ENCODE measurements at regions not wholly inside any gene's neighbourhood (a gene's known extent, or its start where the extent isn't known, plus 50 kb on each side); places are given as distances from the start of the nearest gene placed in this dataset.
"Not testable (repeated sequence)": the region's sequence is repeated elsewhere in the genome, so short reads cannot be mapped to it uniquely, and the experiment has no call there.

- no peak for DNase-seq
These were observed 130.7 kb upstream of the SGCG start for GRCh38 chr13:23050126-23050525.

GRCh38 chr13:23053711-23054110 is 127.1 kb upstream of the SGCG start:
- not testable (repeated sequence) for DNase-seq

DNA sequence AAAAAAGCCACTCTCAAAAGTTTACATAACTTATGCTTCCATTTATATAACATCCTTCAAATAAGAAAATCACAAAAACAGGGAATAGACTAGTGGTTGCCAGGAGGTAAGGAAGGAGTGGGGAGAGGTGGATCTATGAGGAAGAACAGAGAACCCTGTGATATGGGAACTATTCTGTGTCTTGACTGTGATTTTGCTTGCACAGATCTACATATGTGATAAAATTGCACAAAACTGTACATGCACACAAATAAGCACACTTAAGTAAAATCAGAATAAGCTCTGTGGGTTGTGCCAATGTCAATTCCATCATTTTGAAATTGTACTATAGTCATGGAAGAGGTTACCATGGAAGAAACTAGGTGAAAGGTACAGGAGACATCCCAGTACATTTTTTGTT is 121.6 kb upstream of the SGCG start:
- DNase-seq: no peak

DNA sequence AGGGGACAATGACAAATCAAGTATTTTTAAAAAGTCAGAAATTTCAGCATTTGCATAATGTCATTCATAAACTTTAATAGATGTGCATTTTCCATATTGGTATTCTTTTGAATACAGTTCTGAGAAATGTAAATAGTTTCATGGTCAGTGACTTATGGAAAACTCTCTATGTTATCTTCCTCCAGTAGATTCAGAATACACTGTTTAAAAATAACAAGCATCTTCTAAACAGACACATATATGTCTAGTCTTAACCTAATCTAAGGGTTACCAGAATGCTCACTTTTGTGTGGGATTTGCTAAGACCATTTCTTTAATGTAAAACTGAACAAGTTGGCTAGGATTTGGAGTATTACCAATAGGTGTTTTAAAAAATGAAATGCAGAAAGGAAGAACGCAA is 119.8 kb upstream of the SGCG start:
- DNase-seq: no peak

- no peak for DNase-seq
These were observed 113.7 kb upstream of the SGCG start for GRCh38 chr13:23067129-23067528.

GRCh38 chr13:23069566-23069965 is 111.2 kb upstream of the SGCG start:
- DNase-seq: peak; percentile 81

- DNase-seq: no peak
These were observed 106.5 kb upstream of the SGCG start for GRCh38 chr13:23074075-23074828.

- peak; percentile 35 for DNase-seq
These were observed 99.6 kb upstream of the SGCG start for GRCh38 chr13:23081220-23081619.

- no peak for DNase-seq
These were observed 98.9 kb upstream of the SGCG start for GRCh38 chr13:23081901-23082300.

DNA sequence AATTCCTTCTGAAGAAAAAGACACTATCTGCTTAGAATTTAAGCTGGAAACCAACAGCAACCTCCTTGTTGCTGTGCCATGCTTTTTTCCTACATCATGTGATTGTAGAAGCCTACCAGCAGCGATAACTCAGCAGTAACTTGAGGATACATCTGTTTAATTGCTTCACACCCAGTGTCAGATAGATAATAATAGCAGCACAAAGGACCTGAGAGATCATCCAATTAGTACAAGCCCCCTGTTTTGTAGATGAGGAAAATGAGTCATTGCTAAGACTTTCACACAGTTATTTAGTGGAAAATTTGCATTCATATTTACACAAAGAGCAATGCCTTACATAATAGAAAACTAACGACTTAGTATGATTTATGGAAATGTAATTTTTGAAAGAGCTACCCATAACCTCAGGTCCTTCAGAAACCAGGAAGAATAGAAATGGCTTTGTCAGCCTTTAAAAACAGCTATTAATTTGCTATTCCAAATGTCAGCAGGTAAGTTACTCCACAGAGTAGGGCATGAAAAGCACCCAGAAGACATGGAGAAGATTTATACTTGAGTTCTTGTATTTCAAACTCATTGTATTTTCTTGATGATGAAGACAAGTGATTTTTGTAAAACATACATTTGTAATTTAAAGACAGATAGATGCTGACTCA is 93.7 kb upstream of the SGCG start:
- DNase-seq: no peak

- no peak for DNase-seq
These were observed 92.9 kb upstream of the SGCG start for GRCh38 chr13:23087880-23088279.

- peak; percentile 52 for DNase-seq
These were observed 82.4 kb upstream of the SGCG start for GRCh38 chr13:23098161-23098907.

DNA sequence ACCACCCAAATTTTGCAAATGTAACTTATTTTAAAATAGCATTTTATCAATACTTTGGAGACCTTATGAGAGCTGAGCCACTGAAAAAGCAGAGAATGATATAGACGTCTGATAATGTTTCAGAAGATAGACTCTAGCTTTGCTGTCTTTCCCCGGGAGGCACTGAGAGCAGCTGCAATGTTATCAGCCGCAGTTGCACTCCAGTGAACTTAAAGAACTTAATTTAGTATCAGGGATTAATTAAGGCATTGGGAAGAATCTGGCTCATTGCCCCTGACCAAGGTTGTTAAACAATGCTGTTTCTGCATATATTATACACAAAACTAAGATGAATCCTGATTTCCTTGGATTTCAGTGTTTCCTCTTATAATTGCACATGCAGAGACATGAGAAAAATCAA is 75.7 kb upstream of the SGCG start:
- no peak for DNase-seq

DNA sequence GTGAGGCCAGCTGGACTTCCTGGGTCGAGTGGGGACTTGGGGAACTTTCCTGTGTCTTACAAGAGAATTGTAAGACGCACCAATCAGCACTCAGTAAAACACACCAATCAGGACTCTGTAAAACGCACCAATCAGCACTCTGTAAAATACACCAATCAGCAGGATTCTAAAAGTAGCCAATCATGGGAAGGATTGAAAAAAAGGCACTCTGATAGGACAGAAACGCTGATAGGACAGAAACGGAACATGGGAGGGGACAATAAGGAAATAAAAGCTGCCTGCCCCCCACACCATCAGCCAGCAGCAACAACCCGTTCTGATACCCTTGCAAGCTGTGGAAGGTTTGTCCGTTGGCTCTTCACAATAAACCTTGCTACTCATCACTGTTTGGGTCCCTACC is 73.1 kb upstream of the SGCG start:
- DNase-seq: no peak

DNA sequence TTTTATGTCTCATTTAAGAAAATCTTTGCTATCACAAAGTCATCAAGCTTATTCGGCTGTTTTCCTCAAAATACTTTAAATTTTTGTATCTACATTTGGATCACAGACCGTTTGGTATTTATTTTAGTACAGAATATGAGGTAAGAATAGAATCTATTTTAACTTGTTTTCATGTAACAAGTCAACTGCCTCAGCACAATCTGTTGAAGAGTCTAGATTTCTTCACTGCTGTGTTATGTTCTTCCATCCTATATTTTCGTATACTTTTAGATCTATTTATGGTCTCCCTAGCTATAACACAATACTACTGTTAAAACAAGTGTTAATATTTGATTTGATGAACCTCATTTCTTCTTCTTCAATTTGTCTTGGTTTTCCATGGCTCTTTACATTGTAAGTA is 61.6 kb upstream of the SGCG start:
- no peak for DNase-seq

DNA sequence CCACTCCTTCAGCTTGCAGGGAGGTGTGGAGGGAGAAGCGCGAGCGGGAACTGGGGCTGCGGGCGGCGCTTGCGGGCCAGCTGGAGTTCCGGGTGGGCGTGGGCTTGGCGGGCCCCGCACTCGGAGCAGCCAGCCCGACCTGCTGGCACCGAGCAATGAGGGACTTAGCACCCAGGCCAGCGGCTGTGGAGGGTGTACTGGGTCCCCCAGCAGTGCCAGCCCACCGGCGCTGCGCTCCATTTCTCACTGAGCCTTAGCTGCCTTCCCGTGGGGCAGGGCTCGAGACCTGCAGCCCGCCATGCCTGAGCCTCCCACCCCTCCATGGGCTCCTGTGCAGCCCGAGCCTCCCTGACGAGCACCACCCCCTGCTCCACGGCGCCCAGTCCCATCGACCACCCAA is 53.2 kb upstream of the SGCG start:
- not testable (repeated sequence) for DNase-seq

GRCh38 chr13:23129331-23129730 is 51.4 kb upstream of the SGCG start:
- no peak for DNase-seq
